B cell (primary cell): ENCODE measurements at regions not wholly inside any gene's neighbourhood (a gene's known extent, or its start where the extent isn't known, plus 50 kb on each side); places are given as distances from the start of the nearest gene placed in this dataset.

Experiments
- CTCF ChIP-seq: fragments of 200-600 bp; IDR thresholded peaks from one replicate; pipeline ENCODE4 v1.8.0; 2022; ENCODE audit warnings: antibody characterized with exemption, mild to moderate bottlenecking
- EZH2 ChIP-seq: IDR thresholded peaks from 2 replicates; pipeline ENCODE4 v1.6.1; 2012; ENCODE audit warnings: borderline replicate concordance, low read depth, mild to moderate bottlenecking, moderate library complexity, low read length; ENCODE audit not compliant: insufficient read depth, poor library complexity, severe bottlenecking

- TF ChIP-seq CTCF (no peak), EZH2 (no peak)
These were observed 280.5 kb upstream of the IRX4 start for GRCh38 chr5:2163060-2163856.
